ENCODE measurements at regions not wholly inside any gene's neighbourhood (a gene's known extent, or its start where the extent isn't known, plus 50 kb on each side); places are given as distances from the start of the nearest gene placed in this dataset.
"Not testable (repeated sequence)": the region's sequence is repeated elsewhere in the genome, so short reads cannot be mapped to it uniquely, and the experiment has no call there.

DNA sequence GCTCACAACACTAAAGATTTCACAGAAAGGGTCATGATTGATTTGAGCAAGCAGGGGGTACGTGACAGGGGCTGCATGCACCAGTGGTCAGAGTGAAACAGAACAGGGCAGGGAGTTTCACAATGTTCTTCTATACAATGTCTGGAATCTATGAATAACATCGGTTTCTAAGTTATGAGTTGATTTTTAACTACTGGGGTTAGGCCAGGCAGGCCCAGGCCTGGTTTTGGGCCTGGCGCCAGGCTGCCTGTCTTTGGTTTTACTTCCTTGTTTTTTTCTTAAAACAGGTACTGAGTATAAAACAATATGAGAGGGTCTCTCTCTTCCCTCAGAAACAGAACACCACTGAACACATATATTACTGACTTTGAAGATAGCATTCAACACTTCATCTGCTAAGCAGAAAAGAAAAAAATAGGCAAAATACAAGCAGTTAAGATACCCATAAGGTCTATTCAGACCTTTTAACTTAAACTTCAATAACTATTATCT is 355.0 kb upstream of the MAGEB16 start:
- ATAC-seq; H3K36me3 Mint-ChIP-seq; H3K27me3 Mint-ChIP-seq; H3K4me1 Mint-ChIP-seq; H3K27ac Mint-ChIP-seq; DNase-seq; CTCF ChIA-PET; H3K9me3 Mint-ChIP-seq (ENCODE audit: low read depth); H3K4me3 Mint-ChIP-seq: not testable (repeated sequence)

DNA sequence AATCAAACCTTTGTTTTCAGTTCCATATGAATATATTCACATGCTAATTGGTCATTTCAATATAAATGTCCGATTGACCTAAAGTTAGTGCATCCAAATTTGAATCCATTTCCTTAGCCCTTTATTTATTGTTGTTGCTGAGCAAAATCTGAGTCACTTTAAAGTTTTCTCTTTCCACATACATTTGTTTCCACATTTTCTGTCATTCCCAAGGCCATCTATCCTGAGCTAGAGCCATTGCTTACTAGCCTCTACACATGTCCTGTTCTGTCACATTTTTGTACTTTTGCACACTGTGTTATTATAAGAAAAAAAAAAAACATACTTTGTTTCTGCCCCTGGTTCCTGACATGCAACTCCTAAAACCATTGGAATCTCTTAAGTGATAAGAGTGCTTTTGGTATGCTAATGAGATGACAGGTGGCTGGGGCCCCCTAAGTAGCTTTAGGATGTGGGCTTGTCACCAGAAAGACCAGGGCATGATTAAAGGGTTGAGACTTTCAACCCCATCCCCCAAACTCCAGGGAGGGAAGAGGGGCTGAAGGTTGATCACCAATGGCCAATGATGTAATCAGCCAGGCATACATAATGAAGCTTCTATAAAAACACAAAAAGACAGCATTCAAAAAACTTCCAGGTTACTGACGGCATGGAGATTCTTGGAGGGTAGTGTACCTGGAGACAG is 353.3 kb upstream of the MAGEB16 start:
- ATAC-seq = no peak
- Mint-ChIP-seq H3K27me3 (no peaks in the 10 kb centered on the region), H3K36me3 (no peaks in the 10 kb centered on the region), H3K9me3 (ENCODE audit: low read depth) (peaks cover 2% of the 10 kb centered on the region), H3K4me1 (no peaks in the 10 kb centered on the region), H3K27ac (no peak overlapping the region), H3K4me3 (no peak overlapping the region)
- DNase-seq = no peak
- CTCF ChIA-PET = no interaction called here

DNA sequence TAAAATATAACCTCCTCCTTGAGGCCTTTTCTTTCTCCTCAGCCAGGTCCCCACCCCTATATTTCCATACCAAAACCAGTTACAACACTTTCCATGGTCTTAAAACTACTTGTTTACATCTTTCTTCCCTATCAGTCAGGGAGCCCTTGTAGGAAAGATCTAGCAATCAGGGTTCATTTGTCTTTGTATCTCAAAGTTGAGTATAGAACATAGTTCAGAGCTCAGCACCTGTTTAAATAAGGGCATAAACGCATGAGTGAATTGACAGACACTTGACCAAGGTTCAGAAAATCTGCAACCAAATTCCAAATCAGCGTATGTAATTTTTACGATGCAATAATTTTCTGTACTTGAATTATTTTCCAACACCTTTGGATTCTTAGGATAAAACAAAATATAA is 352.2 kb upstream of the MAGEB16 start:
- DNase-seq = no peak
- Mint-ChIP-seq H3K4me3 (no peak overlapping the region), H3K4me1 (no peaks in the 10 kb centered on the region), H3K27me3 (no peaks in the 10 kb centered on the region), H3K36me3 (no peaks in the 10 kb centered on the region), H3K27ac (no peak overlapping the region), H3K9me3 (ENCODE audit: low read depth) (peaks cover 2% of the 10 kb centered on the region)
- CTCF ChIA-PET = no interaction called here
- ATAC-seq = no peak

DNA sequence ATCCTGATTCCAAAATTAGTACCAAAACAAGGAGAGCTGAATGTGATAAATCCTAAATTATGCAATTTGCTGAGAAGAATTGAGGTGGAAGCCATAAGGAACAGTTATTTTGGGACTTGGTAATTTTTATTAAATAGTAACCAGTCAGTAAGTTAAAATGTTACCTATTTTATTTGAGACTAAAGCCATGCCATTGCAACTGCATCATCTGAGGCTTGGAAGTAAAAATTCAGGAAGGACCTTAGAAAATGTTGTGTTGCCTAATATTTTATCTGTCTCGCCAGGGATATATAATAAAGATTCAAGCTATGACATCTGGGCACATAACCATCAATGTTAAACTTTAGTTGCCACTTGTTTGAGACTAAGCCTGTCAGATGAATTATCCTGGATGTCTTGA is 341.3 kb upstream of the MAGEB16 start:
- H3K4me3 Mint-ChIP-seq = no peak overlapping the region
- no peaks in the 10 kb centered on the region for H3K27me3 Mint-ChIP-seq
- ATAC-seq (no peak), DNase-seq (no peak)
- CTCF ChIA-PET = no interaction called here
- no peaks in the 10 kb centered on the region for H3K9me3 Mint-ChIP-seq (ENCODE audit: low read depth)
- H3K36me3 Mint-ChIP-seq = no peaks in the 10 kb centered on the region
- no peak overlapping the region for H3K27ac Mint-ChIP-seq
- no peaks in the 10 kb centered on the region for H3K4me1 Mint-ChIP-seq

DNA sequence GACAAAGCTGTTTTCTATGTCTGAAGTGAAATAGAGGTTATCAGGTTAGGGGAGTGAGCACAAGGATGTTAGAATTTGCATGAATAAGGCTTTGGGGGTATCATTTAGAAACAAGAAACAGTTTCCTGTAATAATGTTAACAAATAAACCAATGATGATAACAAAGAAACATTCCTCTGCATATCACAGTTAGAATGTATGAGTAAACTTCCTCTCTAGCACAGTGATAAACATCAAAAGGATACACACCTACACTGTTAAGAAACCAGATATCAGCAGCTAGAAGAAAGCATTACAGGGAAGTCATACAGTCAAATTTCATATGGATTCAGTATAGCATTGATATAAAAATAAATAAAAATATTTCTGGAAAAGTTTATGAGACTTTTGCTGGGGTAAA is 340.0 kb upstream of the MAGEB16 start:
- Mint-ChIP-seq H3K4me1 (no peaks in the 10 kb centered on the region), H3K27me3 (no peaks in the 10 kb centered on the region), H3K9me3 (ENCODE audit: low read depth) (no peaks in the 10 kb centered on the region), H3K36me3 (no peaks in the 10 kb centered on the region), H3K27ac (no peak overlapping the region), H3K4me3 (no peak overlapping the region)
- CTCF ChIA-PET = no interaction called here
- no peak for ATAC-seq
- no peak for DNase-seq

DNA sequence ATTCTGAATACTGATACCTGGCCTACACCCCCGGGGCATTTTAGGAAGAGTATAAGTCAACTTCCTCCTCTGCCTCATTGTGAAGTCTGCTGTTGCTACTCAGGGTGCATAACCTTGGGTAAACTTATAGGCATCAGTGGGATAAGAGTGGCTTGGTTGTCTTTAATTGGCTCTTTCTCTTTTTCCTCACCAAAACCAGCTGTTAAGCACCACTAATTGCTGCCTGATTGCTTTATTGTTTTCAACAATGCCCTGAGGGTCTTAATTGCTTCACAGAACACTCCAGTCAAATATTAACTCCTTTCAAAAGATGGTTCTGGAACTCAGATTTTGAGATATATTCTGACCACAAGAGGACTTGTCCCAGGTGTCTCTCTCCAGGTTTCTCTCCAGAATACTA is 337.0 kb upstream of the MAGEB16 start:
- H3K36me3 Mint-ChIP-seq = no peaks in the 10 kb centered on the region
- H3K27ac Mint-ChIP-seq = no peak overlapping the region
- H3K4me3 Mint-ChIP-seq = no peak overlapping the region
- CTCF ChIA-PET = no interaction called here
- peaks cover 2% of the 10 kb centered on the region for H3K9me3 Mint-ChIP-seq (ENCODE audit: low read depth)
- no peak for ATAC-seq
- no peaks in the 10 kb centered on the region for H3K27me3 Mint-ChIP-seq
- DNase-seq = no peak
- H3K4me1 Mint-ChIP-seq = no peaks in the 10 kb centered on the region

DNA sequence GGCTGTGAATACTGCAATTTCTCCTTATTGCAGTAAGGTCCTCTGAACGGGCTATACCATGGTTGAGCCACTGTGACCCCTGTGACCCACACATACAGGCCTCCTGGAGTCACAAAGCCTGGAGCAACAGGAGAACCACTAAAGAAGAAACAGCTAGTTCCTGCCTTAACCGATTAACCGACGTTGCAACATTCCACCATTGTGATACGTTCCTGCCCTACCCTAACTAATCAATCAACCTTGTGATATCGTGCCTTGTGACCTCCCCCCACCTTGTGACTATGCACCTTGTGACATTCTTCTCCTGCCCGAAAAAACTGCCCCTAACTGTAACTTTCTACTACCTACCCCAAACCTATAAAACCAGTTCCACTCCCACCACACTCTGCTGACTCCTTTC is 301.5 kb upstream of the MAGEB16 start:
- H3K4me3 Mint-ChIP-seq; H3K27ac Mint-ChIP-seq; H3K36me3 Mint-ChIP-seq; H3K4me1 Mint-ChIP-seq; H3K27me3 Mint-ChIP-seq; ATAC-seq; CTCF ChIA-PET; DNase-seq; H3K9me3 Mint-ChIP-seq (ENCODE audit: low read depth): not testable (repeated sequence)

DNA sequence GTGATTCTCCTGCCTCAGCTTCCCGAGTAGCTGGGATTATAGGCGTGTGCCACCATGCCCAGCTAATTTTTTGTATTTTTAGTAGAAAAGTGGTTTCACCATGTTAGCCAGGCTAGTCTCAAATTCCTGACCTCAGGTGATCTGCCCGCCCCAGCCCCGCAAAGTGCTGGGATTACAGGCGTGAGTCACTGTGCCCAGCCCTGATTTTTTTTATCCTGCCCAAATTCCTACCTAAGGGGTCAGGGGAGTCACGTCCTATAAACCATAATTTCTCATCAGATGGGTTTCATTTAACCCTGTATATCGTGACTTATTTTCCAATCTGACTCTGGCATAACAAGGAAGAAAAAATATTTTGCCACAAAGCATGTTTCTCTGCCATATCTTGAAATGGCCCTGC is 300.7 kb upstream of the MAGEB16 start:
- CTCF ChIA-PET; H3K4me3 Mint-ChIP-seq; H3K36me3 Mint-ChIP-seq; H3K27me3 Mint-ChIP-seq; ATAC-seq; H3K27ac Mint-ChIP-seq; H3K4me1 Mint-ChIP-seq; H3K9me3 Mint-ChIP-seq (ENCODE audit: low read depth); DNase-seq: not testable (repeated sequence)

DNA sequence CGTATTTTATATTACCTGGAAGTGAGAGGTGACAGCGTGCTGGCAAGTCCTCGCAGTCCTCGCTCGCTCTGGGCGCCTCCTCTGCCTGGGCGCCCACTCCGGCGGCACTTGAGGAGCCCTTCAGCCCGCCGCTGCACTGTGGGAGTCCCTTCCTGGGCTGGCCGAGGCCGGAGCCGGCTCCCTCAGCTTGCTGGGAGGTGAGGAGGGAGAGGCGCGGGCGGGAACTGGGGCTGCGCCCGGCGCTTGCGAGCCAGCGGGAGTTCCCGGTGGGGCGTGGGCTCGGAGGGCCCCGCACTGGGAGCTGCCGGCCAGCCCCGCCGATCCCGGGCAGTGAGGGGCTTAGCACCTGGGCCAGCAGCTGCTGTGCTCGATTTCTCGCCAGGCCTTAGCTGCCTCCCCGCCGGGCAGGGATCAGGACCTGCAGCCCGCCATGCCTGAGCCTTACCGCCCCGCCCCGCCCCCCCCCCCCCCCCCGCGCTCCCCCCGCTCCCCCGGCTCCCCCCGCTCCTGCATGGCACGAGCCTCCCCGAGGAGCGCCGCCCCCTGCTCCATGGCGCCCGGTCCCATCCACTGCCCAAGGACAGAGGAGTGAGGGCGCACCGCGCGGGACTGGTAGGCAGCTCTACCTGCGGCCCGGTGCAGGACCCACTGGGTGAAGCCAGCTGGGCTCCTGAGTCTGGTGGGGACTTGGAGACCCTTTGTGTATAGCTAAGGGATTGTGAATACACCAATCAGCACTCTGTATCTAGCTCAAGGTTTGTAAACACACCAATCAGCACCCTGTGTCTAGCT is 298.9 kb upstream of the MAGEB16 start:
- Mint-ChIP-seq H3K4me3 (no peak overlapping the region), H3K27ac (no peak overlapping the region), H3K36me3 (no peaks in the 10 kb centered on the region), H3K9me3 (ENCODE audit: low read depth) (no peaks in the 10 kb centered on the region), H3K27me3 (no peaks in the 10 kb centered on the region), H3K4me1 (no peaks in the 10 kb centered on the region)
- CTCF ChIA-PET = no interaction called here
- DNase-seq (no peak), ATAC-seq (no peak)

DNA sequence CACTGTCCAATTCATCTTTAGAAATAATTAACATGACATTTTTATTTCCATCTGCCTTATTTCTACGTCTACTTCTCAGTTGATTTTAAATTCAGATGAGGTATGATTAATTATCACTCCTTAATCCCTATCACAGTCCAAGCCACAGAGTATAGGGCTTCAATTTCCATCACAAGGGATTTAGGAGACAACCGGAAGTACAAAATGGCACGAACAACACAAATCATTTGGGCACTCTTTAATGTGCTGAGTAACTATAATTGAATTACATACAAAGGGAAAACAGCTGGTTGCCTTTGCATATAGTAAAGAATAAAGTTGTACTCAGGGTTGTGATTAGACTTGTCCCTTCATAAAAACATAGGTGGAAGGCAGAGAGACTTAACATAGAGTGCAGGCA is 290.4 kb upstream of the MAGEB16 start:
- Mint-ChIP-seq H3K27me3 (no peaks in the 10 kb centered on the region), H3K9me3 (ENCODE audit: low read depth) (peaks cover 4% of the 10 kb centered on the region), H3K36me3 (no peaks in the 10 kb centered on the region), H3K4me3 (no peak overlapping the region), H3K27ac (no peak overlapping the region), H3K4me1 (no peaks in the 10 kb centered on the region)
- CTCF ChIA-PET = no interaction called here
- no peak for ATAC-seq
- DNase-seq = no peak

DNA sequence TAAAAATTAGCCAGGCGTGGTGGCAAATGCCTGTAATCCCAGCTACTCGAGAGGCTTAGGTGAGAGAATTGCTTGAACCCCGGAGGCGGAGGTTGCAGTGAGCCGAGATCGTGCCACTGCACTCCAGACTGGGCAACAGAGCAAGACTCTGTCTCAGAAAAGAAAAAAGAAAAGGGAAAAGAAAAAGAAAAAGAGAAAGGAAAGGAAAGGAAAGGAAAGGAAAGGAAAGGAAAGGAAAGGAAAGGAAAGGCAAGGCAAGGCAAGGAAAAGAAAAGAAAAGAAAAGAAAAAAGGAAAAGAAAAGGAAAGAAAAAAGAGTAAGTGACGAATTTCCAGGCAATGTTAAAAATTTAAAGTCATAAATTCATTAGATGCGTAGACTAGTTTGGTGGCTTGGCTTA is 250.1 kb upstream of the MAGEB16 start:
- H3K4me1 Mint-ChIP-seq; DNase-seq; H3K4me3 Mint-ChIP-seq; ATAC-seq; H3K9me3 Mint-ChIP-seq (ENCODE audit: low read depth); H3K27ac Mint-ChIP-seq; CTCF ChIA-PET; H3K27me3 Mint-ChIP-seq; H3K36me3 Mint-ChIP-seq: not testable (repeated sequence)

DNA sequence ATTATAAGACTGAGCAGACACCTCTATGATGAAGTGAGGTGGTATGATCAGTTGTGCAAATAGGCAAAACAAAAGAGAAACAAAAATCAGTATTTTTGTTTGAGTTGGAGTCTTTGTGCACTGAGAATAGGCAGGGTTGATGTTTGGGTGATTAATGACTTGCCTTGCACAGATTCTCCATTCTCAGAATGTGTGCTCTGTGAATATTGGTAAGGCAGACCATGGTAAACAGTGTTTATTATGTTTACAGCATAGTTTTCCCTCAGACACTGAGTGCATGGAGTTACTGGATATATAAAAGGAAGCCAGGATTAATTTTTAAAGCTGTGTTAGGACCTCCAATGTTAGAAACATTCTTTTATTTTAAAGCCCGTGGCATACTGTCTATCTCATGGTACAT is 240.2 kb upstream of the MAGEB16 start:
- Mint-ChIP-seq H3K27ac (no peak overlapping the region), H3K36me3 (no peaks in the 10 kb centered on the region), H3K4me1 (no peaks in the 10 kb centered on the region), H3K4me3 (no peak overlapping the region), H3K9me3 (ENCODE audit: low read depth) (no peaks in the 10 kb centered on the region), H3K27me3 (no peaks in the 10 kb centered on the region)
- DNase-seq = no peak
- no peak for ATAC-seq
- CTCF ChIA-PET = no interaction called here

DNA sequence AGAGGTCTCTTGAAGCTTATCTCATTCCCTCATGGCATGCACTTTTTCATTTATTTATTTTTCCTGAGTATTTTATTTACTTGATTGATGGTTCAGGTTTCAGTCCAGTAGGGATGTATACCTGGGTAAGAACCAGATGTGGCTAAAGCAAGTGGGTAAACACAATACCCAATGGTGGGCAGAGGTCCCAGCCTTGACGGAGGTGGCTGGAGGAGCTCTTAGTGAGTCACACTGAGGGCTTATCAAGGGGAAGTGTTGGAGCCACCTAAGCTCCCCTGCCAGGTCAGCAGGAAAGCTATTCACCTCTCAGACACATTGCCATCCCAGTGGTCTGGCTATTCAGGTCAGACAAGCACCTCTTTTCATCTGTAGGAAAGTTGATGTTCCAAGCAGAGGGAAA is 236.2 kb upstream of the MAGEB16 start:
- no peak for DNase-seq
- H3K4me1 Mint-ChIP-seq = no peaks in the 10 kb centered on the region
- no peak overlapping the region for H3K27ac Mint-ChIP-seq
- H3K36me3 Mint-ChIP-seq = no peaks in the 10 kb centered on the region
- CTCF ChIA-PET = no interaction called here
- no peak for ATAC-seq
- no peaks in the 10 kb centered on the region for H3K27me3 Mint-ChIP-seq
- H3K9me3 Mint-ChIP-seq (ENCODE audit: low read depth) = no peaks in the 10 kb centered on the region
- no peak overlapping the region for H3K4me3 Mint-ChIP-seq

DNA sequence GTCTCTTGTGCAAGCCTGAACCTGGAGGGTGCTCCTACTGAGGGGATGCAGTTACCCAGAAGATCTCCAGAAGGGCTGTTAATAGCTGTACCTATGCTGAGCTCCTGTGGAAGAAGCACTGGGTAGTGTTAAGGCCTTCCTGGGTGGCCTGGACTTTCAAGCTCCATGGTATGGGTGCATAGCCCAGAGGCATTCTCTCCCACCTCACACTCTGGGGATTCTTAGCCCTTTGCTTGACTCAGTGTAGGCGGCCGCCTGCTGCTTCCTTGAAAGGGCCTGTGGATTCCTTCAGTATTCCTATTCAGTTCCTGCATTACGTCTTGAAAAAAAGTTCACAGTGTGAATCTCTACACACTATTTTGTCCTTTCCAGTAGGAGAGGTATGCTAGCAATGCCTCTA is 235.7 kb upstream of the MAGEB16 start:
- H3K27ac Mint-ChIP-seq = no peak overlapping the region
- ATAC-seq (no peak), DNase-seq (no peak)
- no peaks in the 10 kb centered on the region for H3K36me3 Mint-ChIP-seq
- H3K4me3 Mint-ChIP-seq = no peak overlapping the region
- no peaks in the 10 kb centered on the region for H3K9me3 Mint-ChIP-seq (ENCODE audit: low read depth)
- no peaks in the 10 kb centered on the region for H3K27me3 Mint-ChIP-seq
- CTCF ChIA-PET = no interaction called here
- no peaks in the 10 kb centered on the region for H3K4me1 Mint-ChIP-seq

Measured in activated CD8-positive, alpha-beta memory T cell treated with anti-CD3 and anti-CD28 coated beads, Interleukin-2, amount 10 ng/mL, durations not matched to agents 7 days and 5 days (primary cell).